Vagina (tissue), 2 donors: ENCODE measurements at regions not wholly inside any gene's neighbourhood (a gene's known extent, or its start where the extent isn't known, plus 50 kb on each side); places are given as distances from the start of the nearest gene placed in this dataset.

Experiments
- CTCF ChIP-seq, 3 experiments: fragments of 450-650 bp in 2 of 3; fragments of 200-600 bp in 1 of 3; sonication (generic) in 1 of 3; IDR thresholded peaks; one replicate each; pipeline ENCODE4 v1.5.1; 2017 to 2019; ENCODE audit warnings: antibody characterized with exemption in 3 of 3, mild to moderate bottlenecking in 2 of 3, moderate library complexity in 2 of 3
- POLR2A ChIP-seq, 2 donors: fragments of 450-650 bp; IDR thresholded peaks; one replicate each; pipeline ENCODE4 v1.6.1; 2017; ENCODE audit warnings: antibody characterized with exemption in 2 of 2, mild to moderate bottlenecking in 2 of 2, moderate library complexity in 2 of 2

GRCh38 chr21:16343776-16344175 is 614.0 kb downstream of the USP25 start:
- TF ChIP-seq CTCF (IDR thresholded peaks at IDR 0.05): no peak
- no peak for TF ChIP-seq POLR2A (IDR thresholded peaks at IDR 0.05)
